NCI-H1417 (cell line): ENCODE measurements at regions not wholly inside any gene's neighbourhood (a gene's known extent, or its start where the extent isn't known, plus 50 kb on each side); places are given as distances from the start of the nearest gene placed in this dataset.
A peak's percentile ranks its signal among the peaks of the same experiment; 100 is the strongest.
"Not testable (repeated sequence)": the region's sequence is repeated elsewhere in the genome, so short reads cannot be mapped to it uniquely, and the experiment has no call there.

Source experiments
- DNase-seq, 3 experiments: peaks; one replicate each; lab custom pipeline; 2025; lab: John Stamatoyannopoulos, UW

- no peak for DNase-seq
Observed at GRCh38 chr5:163878490-163878889, 373.1 kb downstream of the MAT2B start.

DNA sequence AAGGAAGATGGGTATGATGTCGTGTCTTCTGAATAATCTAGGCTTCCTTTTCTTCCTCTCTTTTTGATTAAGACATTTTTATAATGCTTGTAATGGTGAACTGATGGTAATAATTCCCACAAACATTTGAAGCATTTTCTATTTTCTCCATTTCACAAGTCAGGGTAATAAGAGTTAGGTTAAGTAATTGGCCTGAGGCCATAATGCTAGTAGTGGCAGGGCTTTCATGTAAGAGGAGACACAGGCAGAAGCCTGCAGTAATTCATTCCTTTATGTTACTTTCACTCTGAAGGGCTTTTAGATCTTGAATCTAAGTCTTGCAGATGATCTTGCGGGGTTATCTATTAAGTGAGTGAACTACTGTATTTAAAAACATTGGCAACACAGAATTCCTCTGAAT, 374.9 kb downstream of the MAT2B start:
- no peak for DNase-seq

DNA sequence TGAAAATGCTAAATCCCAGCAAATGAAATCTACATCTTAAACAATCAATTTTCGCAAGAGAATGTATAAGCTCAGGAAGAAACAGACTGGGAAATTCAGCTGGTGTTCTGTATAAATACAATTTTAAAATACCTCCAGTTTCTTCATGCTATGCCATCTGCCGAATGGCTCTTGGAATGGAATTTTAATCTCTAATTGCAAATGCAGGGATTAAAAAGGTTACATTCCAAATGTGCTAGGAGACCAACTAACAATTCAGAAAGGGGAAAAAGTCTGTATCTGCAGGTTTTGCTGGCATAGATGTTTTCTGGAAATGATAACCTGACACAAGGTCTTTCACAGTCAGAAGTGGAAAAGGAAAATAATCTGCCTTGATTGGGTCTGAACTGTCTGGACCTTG, 379.7 kb downstream of the MAT2B start:
- DNase-seq = no peak

DNA sequence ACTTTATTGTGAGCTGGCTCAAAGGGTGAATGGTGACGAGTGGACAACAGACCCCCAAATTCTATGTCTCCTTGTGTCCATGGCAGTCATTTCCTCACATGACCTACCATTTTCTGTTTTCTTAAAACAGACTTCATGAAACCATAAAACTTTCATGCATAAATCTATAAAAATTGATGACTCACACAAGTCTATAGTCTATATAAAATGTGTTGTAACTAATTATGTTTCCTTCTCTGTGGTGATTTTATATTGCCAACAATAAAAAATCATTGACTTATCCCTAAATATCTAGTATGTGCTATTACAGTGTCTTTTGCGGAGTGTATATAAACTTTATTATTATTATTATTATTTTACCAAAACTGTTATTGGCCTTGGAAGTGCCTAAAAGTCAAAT, 382.4 kb downstream of the MAT2B start:
- no peak for DNase-seq

DNA sequence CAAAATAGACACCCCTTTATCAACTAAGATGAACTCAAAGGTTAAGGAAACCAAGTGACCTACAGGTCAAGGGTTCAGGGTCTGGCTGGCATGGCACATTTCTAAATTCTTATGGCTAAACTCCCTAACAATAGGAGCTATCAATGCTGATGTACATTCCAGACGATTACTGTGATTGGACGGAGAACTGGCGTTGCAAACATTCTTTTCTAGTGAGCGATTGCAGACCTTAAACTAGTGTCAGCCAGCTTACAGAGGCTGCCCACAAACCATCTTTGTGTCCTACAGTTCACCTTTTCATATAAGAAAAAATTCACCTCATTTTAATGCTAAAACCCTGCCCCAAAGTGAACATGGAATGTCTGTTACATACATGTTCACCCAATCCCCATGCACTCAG, 382.9 kb downstream of the MAT2B start:
- DNase-seq = no peak

DNA sequence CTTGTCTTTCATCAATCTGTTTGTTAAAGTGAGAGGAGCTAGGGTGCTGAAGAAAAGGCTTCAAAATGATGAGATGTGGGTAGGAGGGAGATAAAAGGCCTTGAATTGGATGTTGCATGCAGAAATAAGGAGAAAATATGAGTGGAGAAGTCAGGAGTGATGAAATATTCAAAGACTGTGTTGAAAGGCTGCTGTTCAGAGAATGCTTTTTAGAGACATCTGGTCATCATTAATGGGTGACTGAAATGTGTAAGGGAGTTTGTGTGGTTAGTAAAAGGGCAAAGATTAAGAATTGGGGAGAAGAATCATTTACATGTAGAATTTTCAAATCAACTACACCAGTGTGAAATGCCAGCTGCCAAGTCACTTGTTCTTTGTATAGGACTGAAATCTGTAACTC, 383.9 kb downstream of the MAT2B start:
- no peak for DNase-seq

- DNase-seq = no peak
Observed at GRCh38 chr5:163890261-163890660, 384.8 kb downstream of the MAT2B start.

DNA sequence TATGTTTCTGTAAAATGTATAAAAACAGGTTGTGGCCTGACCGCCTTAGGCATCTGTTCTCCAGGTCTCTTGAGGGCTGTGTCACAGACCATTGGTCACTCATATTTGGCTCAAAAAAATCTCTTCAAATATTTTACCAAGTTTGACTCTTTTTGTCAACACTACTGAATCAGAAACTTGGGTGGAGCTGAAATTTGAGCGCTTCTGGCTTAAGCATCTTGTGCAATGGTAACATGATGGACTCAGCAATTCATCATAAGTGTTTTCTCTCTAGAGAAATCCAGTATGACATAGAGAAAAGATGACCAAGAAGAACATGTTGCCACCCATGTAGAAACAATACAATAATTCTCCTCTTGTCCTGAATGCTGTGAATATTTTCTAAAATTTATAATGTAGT, 387.9 kb downstream of the MAT2B start:
- no peak for DNase-seq

- no peak for DNase-seq
Observed at GRCh38 chr5:163894645-163895044, 389.2 kb downstream of the MAT2B start.

- no peak for DNase-seq
Observed at GRCh38 chr5:163898873-163899272, 393.5 kb downstream of the MAT2B start.

GRCh38 chr5:163907783-163908182, 402.4 kb downstream of the MAT2B start:
- not testable (repeated sequence) for DNase-seq

- no peak for DNase-seq
Observed at GRCh38 chr5:163908253-163908652, 402.8 kb downstream of the MAT2B start.

- DNase-seq = no peak
Observed at GRCh38 chr5:163910226-163910625, 404.8 kb downstream of the MAT2B start.

DNA sequence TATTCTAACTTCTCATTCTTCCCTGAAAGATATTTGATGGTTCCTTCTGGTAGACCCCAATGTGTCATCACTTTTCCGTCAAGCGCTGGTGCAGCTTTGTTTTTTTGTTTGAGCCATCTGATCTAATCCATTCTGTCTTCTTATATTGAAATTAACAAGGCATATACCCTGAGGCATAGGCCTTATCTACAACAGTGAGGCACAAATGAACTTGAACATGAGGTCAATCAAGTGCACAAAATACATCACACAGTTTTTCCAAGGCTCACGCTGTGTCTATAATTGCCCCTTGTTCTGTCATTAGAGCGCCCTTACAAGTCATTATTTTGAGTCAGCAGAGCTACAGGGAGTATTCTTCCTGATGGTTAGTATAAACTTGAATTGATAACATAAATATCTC, 406.6 kb downstream of the MAT2B start:
- peak in 2 of 3 experiments; percentile 71 to 92 for DNase-seq

- DNase-seq = no peak
Observed at GRCh38 chr5:163913548-163913947, 408.1 kb downstream of the MAT2B start.

DNA sequence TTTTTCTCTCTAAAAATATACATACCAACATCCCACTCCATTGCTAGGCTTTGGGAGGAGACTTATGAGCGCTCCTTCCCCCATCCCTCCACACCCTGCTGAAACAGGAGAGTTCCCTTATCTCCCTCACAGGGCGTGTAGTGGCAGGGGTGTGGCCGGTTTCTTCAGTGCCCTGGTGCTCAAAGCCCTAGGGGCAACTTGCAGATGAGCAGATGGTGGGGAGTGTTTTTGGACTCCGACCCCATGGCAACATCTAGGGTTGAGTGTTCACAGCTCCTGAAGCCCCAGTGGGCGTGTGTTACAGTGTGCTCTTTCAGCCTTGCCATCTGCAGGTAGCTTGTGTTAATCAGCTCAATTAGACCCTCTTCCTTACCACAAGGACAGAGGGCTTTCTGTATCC, 409.5 kb downstream of the MAT2B start:
- DNase-seq = no peak

DNA sequence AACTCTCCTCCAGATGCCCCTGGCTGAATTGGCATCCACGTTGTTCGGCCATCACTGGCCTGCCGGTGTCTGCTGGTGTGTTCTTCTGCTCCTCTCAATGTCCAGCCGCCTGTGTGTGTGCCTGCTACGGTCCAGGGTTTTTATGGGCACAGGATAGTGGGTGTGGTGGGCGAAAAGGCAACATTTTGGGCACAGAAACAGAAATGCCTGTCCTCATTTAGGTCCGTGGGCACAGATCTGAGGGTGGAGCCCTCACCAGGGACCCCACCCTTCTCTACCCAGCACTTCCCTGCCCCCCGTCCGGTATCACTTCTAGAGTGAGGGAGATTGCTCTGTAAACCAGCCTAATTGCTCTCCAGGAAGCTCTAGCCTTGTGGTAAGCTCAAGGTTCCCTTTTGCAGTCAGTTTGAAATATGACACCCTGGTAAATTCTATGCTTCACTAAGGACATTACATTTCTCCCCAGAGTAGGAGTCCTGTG, 410.1 kb downstream of the MAT2B start:
- DNase-seq = peak in 1 of 3 experiments; percentile 30

DNA sequence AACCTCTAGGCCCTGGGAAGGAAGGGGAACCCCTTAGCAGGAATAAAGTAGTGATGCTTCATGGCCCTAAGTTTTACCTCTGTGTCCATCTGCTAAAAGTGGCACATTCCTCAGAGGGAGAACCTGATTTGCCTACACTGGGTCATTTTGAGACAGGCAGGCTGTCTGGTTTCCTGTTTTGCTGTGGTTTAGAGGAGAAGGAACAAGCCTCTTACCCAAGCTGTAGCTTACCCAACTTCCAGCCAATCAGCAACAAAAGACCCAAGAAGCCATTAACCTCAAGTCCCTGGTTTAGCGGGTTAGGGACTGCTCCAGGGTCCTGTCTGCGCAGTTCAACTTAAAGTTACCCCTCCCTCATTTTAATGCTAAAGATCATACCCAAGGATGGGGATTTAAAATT, 411.0 kb downstream of the MAT2B start:
- no peak for DNase-seq

DNA sequence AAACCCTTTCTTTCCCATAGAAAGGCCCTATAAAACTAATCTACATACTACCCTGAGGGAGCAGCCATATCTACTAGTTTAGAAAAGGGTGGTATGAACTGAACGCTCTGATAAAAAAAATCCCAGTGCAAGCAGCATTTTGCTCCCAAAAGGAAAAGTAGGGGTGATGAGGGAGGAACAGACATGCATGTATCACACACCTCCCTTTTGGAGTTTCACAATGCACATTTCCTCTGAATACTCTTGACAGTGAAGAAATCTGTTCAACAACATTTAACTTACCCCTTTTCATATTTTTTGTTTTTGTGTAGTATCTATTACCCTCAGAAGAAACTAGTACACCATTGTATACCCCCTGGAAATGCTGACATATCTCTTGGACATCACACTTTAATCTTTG, 411.4 kb downstream of the MAT2B start:
- no peak for DNase-seq

GRCh38 chr5:163917747-163918146, 412.3 kb downstream of the MAT2B start:
- no peak for DNase-seq

- not testable (repeated sequence) for DNase-seq
Observed at GRCh38 chr5:163934990-163935389, 429.6 kb downstream of the MAT2B start.

- DNase-seq = no peak
Observed at GRCh38 chr5:163938595-163938994, 433.2 kb downstream of the MAT2B start.

- no peak for DNase-seq
Observed at GRCh38 chr5:163941079-163941478, 435.7 kb downstream of the MAT2B start.

DNA sequence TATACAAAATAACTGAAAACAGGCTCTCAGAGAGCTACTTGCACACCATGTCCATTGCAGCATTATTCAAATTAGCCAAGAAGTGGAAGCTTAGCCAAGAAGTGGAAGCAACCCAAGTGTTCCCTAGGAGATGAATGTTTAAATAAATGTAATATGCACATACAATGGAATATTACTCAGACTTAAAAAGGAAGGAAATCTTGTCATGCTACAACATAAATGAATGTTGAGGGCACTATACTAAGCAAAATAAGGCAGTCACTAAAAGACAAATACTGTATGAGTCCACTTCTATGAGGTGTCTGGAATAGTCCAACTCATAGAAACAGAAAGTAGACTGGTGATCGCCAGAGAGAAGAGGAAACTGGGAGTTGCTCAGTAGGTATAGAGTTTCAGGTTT, 438.1 kb downstream of the MAT2B start:
- no peak for DNase-seq

- DNase-seq = no peak
Observed at GRCh38 chr5:163944738-163945137, 439.3 kb downstream of the MAT2B start.
